Kidney epithelial cell (primary cell): ENCODE measurements at regions not wholly inside any gene's neighbourhood (a gene's known extent, or its start where the extent isn't known, plus 50 kb on each side); places are given as distances from the start of the nearest gene placed in this dataset.
"Not testable (repeated sequence)": the region's sequence is repeated elsewhere in the genome, so short reads cannot be mapped to it uniquely, and the experiment has no call there.

Experiments used
- DNase-seq: peaks from one replicate; pipeline ENCODE4 v3.0.0-alpha.2; 2010; ENCODE audit warnings: low read depth
- H3K27me3 ChIP-seq: 2 replicates; pipeline ENCODE4 v1.6.0; 2011; ENCODE audit warnings: low read length; ENCODE audit not compliant: control insufficient read depth, insufficient read depth
- H3K36me3 ChIP-seq: 2 replicates; pipeline ENCODE4 v1.5.1; 2011; ENCODE audit warnings: low read length; ENCODE audit not compliant: control insufficient read depth, insufficient read depth
- H3K4me3 ChIP-seq: 2 replicates; pipeline ENCODE4 v1.5.1; 2011; ENCODE audit warnings: low read depth, mild to moderate bottlenecking, control low read depth, low read length
- CTCF ChIP-seq: IDR thresholded peaks from 2 replicates; pipeline ENCODE4 v1.5.1; 2011; ENCODE audit warnings: mild to moderate bottlenecking, moderate library complexity, low read length, control low read depth, inconsistent platforms; ENCODE audit not compliant: insufficient read depth, poor library complexity, severe bottlenecking

- H3K36me3 ChIP-seq: no peaks in the 10 kb centered on the region
- H3K27me3 ChIP-seq: no peaks in the 10 kb centered on the region
- no peak for TF ChIP-seq CTCF
- DNase-seq: no peak
- H3K4me3 ChIP-seq: no peak overlapping the region
These were observed 510.3 kb upstream of the DPP6 start for GRCh38 chr7:153541903-153542302.

GRCh38 chr7:153543232-153543631 lies 509.0 kb upstream of the DPP6 start:
- no peaks in the 10 kb centered on the region for H3K27me3 ChIP-seq
- DNase-seq: no peak
- no peak for TF ChIP-seq CTCF
- no peak overlapping the region for H3K4me3 ChIP-seq
- H3K36me3 ChIP-seq: no peaks in the 10 kb centered on the region

GRCh38 chr7:153550173-153550572 lies 502.0 kb upstream of the DPP6 start:
- H3K27me3 ChIP-seq: no peaks in the 10 kb centered on the region
- no peaks in the 10 kb centered on the region for H3K36me3 ChIP-seq
- DNase-seq: no peak
- no peak overlapping the region for H3K4me3 ChIP-seq
- no peak for TF ChIP-seq CTCF

- no peaks in the 10 kb centered on the region for H3K36me3 ChIP-seq
- H3K4me3 ChIP-seq: no peak overlapping the region
- H3K27me3 ChIP-seq: no peaks in the 10 kb centered on the region
- DNase-seq: no peak
- no peak for TF ChIP-seq CTCF
These were observed 487.8 kb upstream of the DPP6 start for GRCh38 chr7:153564391-153564790.

GRCh38 chr7:153566324-153566723 lies 485.9 kb upstream of the DPP6 start:
- H3K36me3 ChIP-seq: no peaks in the 10 kb centered on the region
- no peak for DNase-seq
- no peak for TF ChIP-seq CTCF
- H3K27me3 ChIP-seq: no peaks in the 10 kb centered on the region
- H3K4me3 ChIP-seq: no peak overlapping the region

- DNase-seq: no peak
These were observed 484.8 kb upstream of the DPP6 start for GRCh38 chr7:153567426-153567825.

GRCh38 chr7:153569520-153569919 lies 482.7 kb upstream of the DPP6 start:
- H3K4me3 ChIP-seq, DNase-seq, H3K36me3 ChIP-seq, H3K27me3 ChIP-seq: not testable (repeated sequence)

More at GRCh38 chr7:153567426-153567825, 484.8 kb upstream of the DPP6 start:
- H3K36me3 ChIP-seq: no peaks in the 10 kb centered on the region
- no peak for TF ChIP-seq CTCF
- H3K4me3 ChIP-seq: no peak overlapping the region
- no peaks in the 10 kb centered on the region for H3K27me3 ChIP-seq
